HG02870 (cell line): ENCODE measurements at regions not wholly inside any gene's neighbourhood (a gene's known extent, or its start where the extent isn't known, plus 50 kb on each side); places are given as distances from the start of the nearest gene placed in this dataset.

Experiments
- ATAC-seq: cut with Tn5 transposase; IDR thresholded peaks from one replicate; pipeline ENCODE4 v1.9.1; 2021; ENCODE audit warnings: mild to moderate bottlenecking, moderate library complexity; ENCODE audit not compliant: unreplicated experiment

- ATAC-seq, result no peak
Observed at GRCh38 chr20:50455656-50456451, 54.3 kb upstream of the PTPN1 start.

GRCh38 chr20:50456452-50457324 lies 53.5 kb upstream of the PTPN1 start:
- ATAC-seq, result no peak

GRCh38 chr20:50459124-50459918 lies 50.9 kb upstream of the PTPN1 start:
- no peak for ATAC-seq

- no peak for ATAC-seq
Observed at GRCh38 chr20:50460115-50460607, 50.0 kb upstream of the PTPN1 start.
